GM12878 (cell line): ENCODE measurements at regions not wholly inside any gene's neighbourhood (a gene's known extent, or its start where the extent isn't known, plus 50 kb on each side); places are given as distances from the start of the nearest gene placed in this dataset.

Source experiments
- ATAC-seq: fragments of 200-7000 bp; cut with Tn5 transposase; 3 replicates; pipeline ENCODE4 v1.9.1; 2020; ENCODE audit warnings: mild to moderate bottlenecking, moderate library complexity
- BruUV-seq: library from RNA; stranded (reverse); fragments of 400-500 nt; replicated peaks from 2 replicates; lab custom pipeline; 2021; lab: Mats Ljungman, UMichigan
- CTCF ChIA-PET: fragments of 300-600 bp; sonication (Branson Sonifier 250); formaldehyde crosslinking; extraction: SDS; loops from one replicate; lab custom pipeline; 2021; ENCODE audit warnings: inconsistent platforms; lab: Yijun Ruan, JAX
- POLR2A ChIA-PET: fragments of 350-600 bp; formaldehyde crosslinking; extraction: SDS; loops from one replicate; lab custom pipeline; 2021; ENCODE audit warnings: inconsistent platforms; lab: Charles Lee
- RAD21 ChIA-PET: fragments of 300-600 bp; sonication (Branson Sonifier 250); formaldehyde crosslinking; loops from one replicate; lab custom pipeline; 2023; ENCODE audit warnings: antibody characterized with exemption; ENCODE audit not compliant: unreplicated experiment; lab: Charles Lee
- SMC1A ChIA-PET: fragments of 300-600 bp; sonication (Branson Sonifier 250); formaldehyde crosslinking; loops from one replicate; lab custom pipeline; 2023; ENCODE audit not compliant: unreplicated experiment, uncharacterized antibody; lab: Charles Lee
- DNase-seq: peaks from one replicate; pipeline ENCODE4 v3.0.0-alpha.2; 2011; ENCODE audit warnings: low read depth, low spot score
- FAIRE-seq: peaks from 3 replicates; lab custom pipeline; 2011; peaks lifted over from hg19 to GRCh38; lab: Jason Lieb, UNC
- H2AFZ ChIP-seq: 2 replicates; pipeline ENCODE4 v1.6.0; 2011; ENCODE audit warnings: low read depth, low read length, control low read depth; ENCODE audit not compliant: control insufficient read depth
- H3K27ac ChIP-seq: 2 replicates; pipeline ENCODE4 v1.5.1; 2011; ENCODE audit warnings: control low read depth; ENCODE audit not compliant: control insufficient read depth, insufficient read depth
- H3K27me3 ChIP-seq, 2 experiments: replicated peaks in 1 of 2; 2 replicates each; pipeline versions ENCODE4 v1.6.0 to v1.6.1; 2011; ENCODE audit warnings: low read length in 1 of 2; ENCODE audit not compliant: control insufficient read depth in 2 of 2, insufficient read depth in 2 of 2
- H3K36me3 ChIP-seq, 2 experiments: 2 replicates each; pipeline ENCODE4 v1.5.1; 2011; ENCODE audit warnings: low read length in 1 of 2; ENCODE audit not compliant: control insufficient read depth in 2 of 2, insufficient read depth in 2 of 2
- H3K4me1 ChIP-seq: 2 replicates; pipeline ENCODE4 v1.6.1; 2011; ENCODE audit warnings: mild to moderate bottlenecking, low read length, moderate library complexity, mixed read lengths; ENCODE audit not compliant: control insufficient read depth, insufficient read depth
- H3K4me2 ChIP-seq: 2 replicates; pipeline ENCODE4 v1.6.0; 2011; ENCODE audit warnings: control low read depth; ENCODE audit not compliant: control insufficient read depth, insufficient read depth
- H3K4me3 ChIP-seq: fragments of 200-600 bp; sonication (generic); 2 replicates; pipeline ENCODE4 v1.5.1; 2016
- H3K79me2 ChIP-seq: 2 replicates; pipeline ENCODE4 v1.6.0; 2011; ENCODE audit warnings: low read length; ENCODE audit not compliant: control insufficient read depth, insufficient read depth
- H3K9ac ChIP-seq: 2 replicates; pipeline ENCODE4 v1.8.0; 2011; ENCODE audit warnings: low read length, control low read depth, mixed read lengths; ENCODE audit not compliant: control insufficient read depth, insufficient read depth
- H3K9me3 ChIP-seq: replicated peaks from 3 replicates; pipeline ENCODE4 v1.5.1; 2011; ENCODE audit warnings: mild to moderate bottlenecking, low read length; ENCODE audit not compliant: control insufficient read depth, insufficient read depth
- H4K20me1 ChIP-seq: 2 replicates; pipeline ENCODE4 v1.6.0; 2011; ENCODE audit not compliant: control insufficient read depth, insufficient read depth
- ATF7 ChIP-seq: fragments of 450-650 bp; IDR thresholded peaks from 2 replicates; pipeline ENCODE4 v1.6.1; 2016; ENCODE audit warnings: low read depth, mild to moderate bottlenecking
- CHD1 ChIP-seq: IDR thresholded peaks from 2 replicates; pipeline ENCODE4 v1.6.1; 2012; ENCODE audit warnings: low read depth, low read length, improper control_type of control experiment
- CHD2 ChIP-seq: IDR thresholded peaks from 2 replicates; pipeline ENCODE4 v1.6.1; 2011; ENCODE audit warnings: low read depth, low read length, improper control_type of control experiment, borderline replicate concordance
- ESRRA ChIP-seq: IDR thresholded peaks from 2 replicates; pipeline ENCODE4 v1.6.1; 2012; ENCODE audit warnings: mild to moderate bottlenecking, low read length, improper control_type of control experiment
- POLR2A ChIP-seq: IDR thresholded peaks from 2 replicates; pipeline ENCODE4 v1.6.1; 2011; ENCODE audit warnings: low read depth, mild to moderate bottlenecking, low read length
- RFX5 ChIP-seq: IDR thresholded peaks from 2 replicates; pipeline ENCODE4 v1.6.1; 2011; ENCODE audit warnings: low read depth, low read length, improper control_type of control experiment
- YBX1 ChIP-seq: fragments of 450-650 bp; IDR thresholded peaks from 2 replicates; pipeline ENCODE4 v1.6.1; 2016; ENCODE audit warnings: antibody characterized with exemption
- ZBED1 ChIP-seq: IDR thresholded peaks from 2 replicates; pipeline ENCODE4 v1.6.1; 2016; ENCODE audit warnings: borderline replicate concordance
- ZBTB33 ChIP-seq: fragments of 450-650 bp; IDR thresholded peaks from 2 replicates; pipeline ENCODE4 v1.6.1; 2017; ENCODE audit warnings: mild to moderate bottlenecking
- WGBS: methylation state at CpG from one replicate; pipeline ENCODE4 v1.1.6; 2016; ENCODE audit warnings: low lambda C conversion rate; ENCODE audit not compliant: insufficient replicate concordance, insufficient coverage; ENCODE audit errors: missing lambda C conversion rate; 5-methylcytosine and 5-hydroxymethylcytosine counted together
- in situ Hi-C: fragments of 300-500 bp; cut with MboI; formaldehyde crosslinking; loops from 9 replicates; pipeline ENCODE4 v1.14.3; 2018; ENCODE audit warnings: mixed read lengths
- intact Hi-C: fragments of 100-400 bp; cut with micrococcal nuclease; formaldehyde crosslinking; loops from one replicate; pipeline ENCODE4 v1.14.2; 2022; ENCODE audit not compliant: unreplicated experiment

GRCh38 chr14:62289471-62289870, 527.3 kb downstream of the SNAPC1 start:
- TF ChIP-seq CHD1 (no peak), ZBTB33 (no peak), POLR2A (no peak), ATF7 (no peak), ESRRA (no peak), ZBED1 (no peak), CHD2 (no peak), RFX5 (no peak), YBX1 (no peak)
- TF ChIP-seq, all 136 proteins: peak for 0
- ChIA-PET CTCF (interaction anchor here (1.5 kb wide), 1 partner anchor 15 kb away, joined by 4 read pairs; no protein-coding TSS in a partner anchor), POLR2A (no interaction called here), RAD21 (no interaction called here), SMC1A (no interaction called here)
- DNase-seq (no peak), ATAC-seq (no peak), FAIRE-seq (no peak)
- no peaks in the 10 kb centered on the region for H4K20me1 ChIP-seq
- H3K36me3 ChIP-seq: no peaks in the 10 kb centered on the region
- WGBS: 2% methylated on average over 3 of the region's 3 CpGs
- H3K27me3 ChIP-seq: no peaks in the 10 kb centered on the region
- no peak overlapping the region for H3K27ac ChIP-seq
- H3K4me3 ChIP-seq: no peak overlapping the region
- intact Hi-C loops: no loop called here
- H3K9ac ChIP-seq: no peak overlapping the region
- BruUV-seq: no TSS peak
- no peaks in the 10 kb centered on the region for H3K79me2 ChIP-seq
- H2AFZ ChIP-seq: no peak overlapping the region
- no peaks in the 10 kb centered on the region for H3K4me1 ChIP-seq
- H3K9me3 ChIP-seq: no peaks in the 10 kb centered on the region
- no peak overlapping the region for H3K4me2 ChIP-seq
- in situ Hi-C loops: no loop called here
